ENCODE measurements at regions not wholly inside any gene's neighbourhood (a gene's known extent, or its start where the extent isn't known, plus 50 kb on each side); places are given as distances from the start of the nearest gene placed in this dataset.
"Not testable (repeated sequence)": the region's sequence is repeated elsewhere in the genome, so short reads cannot be mapped to it uniquely, and the experiment has no call there.

DNA sequence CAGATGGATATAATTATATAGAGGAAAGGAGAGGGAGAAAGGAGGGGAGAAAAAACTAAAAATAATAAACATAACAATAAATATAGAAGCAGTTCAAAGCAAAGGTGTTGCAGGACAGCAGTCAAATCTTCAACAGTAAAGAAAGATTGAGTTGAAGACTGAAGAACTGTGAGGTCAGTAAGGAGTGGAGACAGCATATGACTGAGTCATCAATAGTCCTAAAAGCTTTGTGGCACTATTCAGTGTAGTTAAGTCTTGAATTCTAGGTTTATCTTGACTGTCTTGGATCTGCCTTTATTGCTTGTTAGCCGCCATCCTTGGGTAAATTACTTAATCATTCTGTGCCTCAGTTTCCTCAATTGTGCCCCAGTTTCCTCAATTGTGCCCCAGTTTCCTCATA is 137.0 kb downstream of the MRPS30 start:
- Histone ChIP-seq H3K36me3 (no peaks in the 10 kb centered on the region), H3K27ac (no peak overlapping the region), H3K27me3 (no peaks in the 10 kb centered on the region), H3K9me3 (no peaks in the 10 kb centered on the region), H3K4me1 (no peaks in the 10 kb centered on the region), H3K4me3 (no peak overlapping the region)
- ATAC-seq (no peak), DNase-seq (no peak)
- no peak for TF ChIP-seq POLR2A (IDR thresholded peaks at IDR 0.05)
- TF ChIP-seq, protein P1, sequence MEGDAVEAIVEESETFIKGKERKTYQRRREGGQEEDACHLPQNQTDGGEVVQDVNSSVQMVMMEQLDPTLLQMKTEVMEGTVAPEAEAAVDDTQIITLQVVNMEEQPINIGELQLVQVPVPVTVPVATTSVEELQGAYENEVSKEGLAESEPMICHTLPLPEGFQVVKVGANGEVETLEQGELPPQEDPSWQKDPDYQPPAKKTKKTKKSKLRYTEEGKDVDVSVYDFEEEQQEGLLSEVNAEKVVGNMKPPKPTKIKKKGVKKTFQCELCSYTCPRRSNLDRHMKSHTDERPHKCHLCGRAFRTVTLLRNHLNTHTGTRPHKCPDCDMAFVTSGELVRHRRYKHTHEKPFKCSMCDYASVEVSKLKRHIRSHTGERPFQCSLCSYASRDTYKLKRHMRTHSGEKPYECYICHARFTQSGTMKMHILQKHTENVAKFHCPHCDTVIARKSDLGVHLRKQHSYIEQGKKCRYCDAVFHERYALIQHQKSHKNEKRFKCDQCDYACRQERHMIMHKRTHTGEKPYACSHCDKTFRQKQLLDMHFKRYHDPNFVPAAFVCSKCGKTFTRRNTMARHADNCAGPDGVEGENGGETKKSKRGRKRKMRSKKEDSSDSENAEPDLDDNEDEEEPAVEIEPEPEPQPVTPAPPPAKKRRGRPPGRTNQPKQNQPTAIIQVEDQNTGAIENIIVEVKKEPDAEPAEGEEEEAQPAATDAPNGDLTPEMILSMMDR (IDR thresholded peaks at IDR 0.05), result no peak
- 84 to 88% (median 86%) methylated on average over 1 of the region's 1 CpG for WGBS, 4 donors
- intact Hi-C loops (cut with DNase I), result no loop called here

DNA sequence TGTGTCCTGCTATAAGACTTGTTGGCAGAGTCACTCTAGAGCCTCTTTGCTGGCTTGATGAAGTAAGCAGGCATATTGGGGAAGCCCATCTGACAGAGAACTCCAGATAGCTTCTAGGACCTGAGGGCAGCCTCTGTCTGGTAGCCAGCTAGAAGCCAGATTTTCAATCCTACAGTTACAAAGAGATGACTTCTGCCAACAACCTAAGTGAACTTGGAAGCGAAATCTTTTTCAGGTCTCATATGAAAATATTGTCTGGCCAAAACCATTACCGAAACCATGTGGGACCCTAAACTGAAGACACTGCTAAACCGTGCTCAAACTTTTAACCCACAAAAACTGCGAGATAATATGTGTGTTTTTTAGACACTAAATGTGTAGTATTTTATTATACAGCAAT is 140.9 kb downstream of the MRPS30 start:
- TF ChIP-seq, protein P1 (IDR thresholded peaks at IDR 0.05), result no peak
- TF ChIP-seq POLR2A (IDR thresholded peaks at IDR 0.05), result no peak
- ATAC-seq (no peak), DNase-seq (no peak)
- intact Hi-C loops (cut with DNase I), result loop anchor here in 1 of 10 donors (10.0 kb wide), 2 partner anchors 575 to 825 kb away; no protein-coding TSS in a partner anchor
- H3K4me3 ChIP-seq, result no peak overlapping the region
- no peak overlapping the region for H3K27ac ChIP-seq
- no peaks in the 10 kb centered on the region for H3K27me3 ChIP-seq
- no peaks in the 10 kb centered on the region for H3K9me3 ChIP-seq
- H3K36me3 ChIP-seq, result no peaks in the 10 kb centered on the region
- 83 to 90% (median 88%) methylated on average over 4 of the region's 4 CpGs for WGBS, 4 donors
- no peaks in the 10 kb centered on the region for H3K4me1 ChIP-seq

DNA sequence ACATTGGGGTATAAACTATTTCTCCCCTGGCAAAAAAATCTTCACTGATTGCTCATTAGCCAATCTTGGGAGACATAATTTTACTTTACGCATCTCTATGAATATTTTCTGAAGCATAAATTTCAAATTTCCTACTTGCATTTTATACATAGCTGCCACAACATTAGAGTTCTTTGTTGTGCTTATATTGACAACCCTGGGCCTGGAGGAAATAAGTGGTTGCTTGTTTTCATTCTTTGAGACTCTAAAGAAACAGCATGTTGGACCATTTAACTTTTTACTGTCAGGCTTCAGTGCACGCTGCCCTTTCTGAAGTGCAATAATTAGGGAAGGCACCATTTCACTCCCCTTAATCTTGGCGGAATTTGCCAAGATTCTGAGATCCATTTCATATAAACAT is 142.6 kb downstream of the MRPS30 start:
- ATAC-seq (no peak), DNase-seq (no peak)
- intact Hi-C loops (cut with DNase I), result loop anchor here in 1 of 10 donors (10.0 kb wide), 2 partner anchors 573 to 823 kb away; no protein-coding TSS in a partner anchor
- H3K4me3 ChIP-seq, result no peak overlapping the region
- H3K9me3 ChIP-seq, result no peaks in the 10 kb centered on the region
- no peaks in the 10 kb centered on the region for H3K36me3 ChIP-seq
- no peaks in the 10 kb centered on the region for H3K27me3 ChIP-seq
- 84 to 89% (median 87%) methylated on average over 3 of the region's 3 CpGs for WGBS, 4 donors
- no peak overlapping the region for H3K27ac ChIP-seq
- no peak for TF ChIP-seq POLR2A (IDR thresholded peaks at IDR 0.05)
- no peaks in the 10 kb centered on the region for H3K4me1 ChIP-seq

DNA sequence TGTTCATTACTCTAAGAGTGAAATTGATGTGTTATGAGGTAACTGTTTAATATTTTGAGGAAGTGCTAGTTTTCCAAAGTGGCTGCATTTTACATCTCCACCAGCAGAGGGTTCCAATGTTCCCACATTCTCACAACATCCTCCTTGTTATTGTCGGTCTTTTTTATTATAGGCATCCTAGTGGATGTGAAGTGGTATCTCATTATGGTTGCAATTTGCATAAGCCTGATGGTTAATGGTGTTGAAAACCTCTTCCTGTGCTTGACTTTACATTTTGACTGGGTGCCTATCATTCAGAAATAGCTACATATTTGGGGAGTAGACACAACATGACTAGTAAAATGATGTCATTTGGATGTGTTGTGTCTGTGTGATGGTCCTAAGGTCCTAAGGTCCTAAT is 143.6 kb downstream of the MRPS30 start:
- Histone ChIP-seq H3K27me3 (no peaks in the 10 kb centered on the region), H3K36me3 (no peaks in the 10 kb centered on the region), H3K4me1 (no peaks in the 10 kb centered on the region), H3K27ac (no peak overlapping the region), H3K4me3 (no peak overlapping the region), H3K9me3 (no peaks in the 10 kb centered on the region)
- intact Hi-C loops (cut with DNase I), result loop anchor here in 1 of 10 donors (10.0 kb wide), 2 partner anchors 572 to 822 kb away; no protein-coding TSS in a partner anchor
- 0 to 6% (median 1%) methylated on average over 1 of the region's 1 CpG for WGBS, 4 donors
- DNase-seq (no peak), ATAC-seq (no peak)
- no peak for TF ChIP-seq POLR2A (IDR thresholded peaks at IDR 0.05)
- TF ChIP-seq, protein P1 (IDR thresholded peaks at IDR 0.05), result peak; percentile 29 to 63 (median 48)

DNA sequence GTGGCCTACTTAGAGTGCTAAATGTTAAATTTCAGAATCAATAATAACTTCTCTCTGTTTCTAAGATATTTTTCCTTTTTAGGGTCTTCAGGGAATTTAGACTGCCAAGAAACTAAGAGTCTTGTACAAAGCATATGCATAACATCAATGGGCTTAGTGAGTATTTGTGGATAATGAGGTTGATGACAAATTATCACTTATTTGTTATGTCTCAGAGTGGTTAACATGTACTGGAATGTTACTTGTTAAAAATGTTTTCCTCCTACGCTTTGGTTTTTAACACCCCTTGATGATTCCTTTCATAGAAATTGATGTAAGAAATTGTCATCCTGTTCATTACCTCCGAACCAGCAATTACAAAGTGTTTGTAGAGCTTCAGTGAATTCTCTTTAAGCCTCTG is 144.3 kb downstream of the MRPS30 start:
- H3K9me3 ChIP-seq, result no peaks in the 10 kb centered on the region
- no peaks in the 10 kb centered on the region for H3K27me3 ChIP-seq
- no peaks in the 10 kb centered on the region for H3K4me1 ChIP-seq
- 55 to 68% (median 60%) methylated on average over 2 of the region's 2 CpGs for WGBS, 4 donors
- intact Hi-C loops (cut with DNase I), result loop anchor here in 1 of 10 donors (10.0 kb wide), 2 partner anchors 572 to 822 kb away; no protein-coding TSS in a partner anchor
- H3K36me3 ChIP-seq, result no peaks in the 10 kb centered on the region
- H3K4me3 ChIP-seq, result no peak overlapping the region
- no peak overlapping the region for H3K27ac ChIP-seq
- ATAC-seq, result no peak
- no peak for DNase-seq
- no peak for TF ChIP-seq POLR2A (IDR thresholded peaks at IDR 0.05)
- TF ChIP-seq, protein P1 (IDR thresholded peaks at IDR 0.05), result no peak

DNA sequence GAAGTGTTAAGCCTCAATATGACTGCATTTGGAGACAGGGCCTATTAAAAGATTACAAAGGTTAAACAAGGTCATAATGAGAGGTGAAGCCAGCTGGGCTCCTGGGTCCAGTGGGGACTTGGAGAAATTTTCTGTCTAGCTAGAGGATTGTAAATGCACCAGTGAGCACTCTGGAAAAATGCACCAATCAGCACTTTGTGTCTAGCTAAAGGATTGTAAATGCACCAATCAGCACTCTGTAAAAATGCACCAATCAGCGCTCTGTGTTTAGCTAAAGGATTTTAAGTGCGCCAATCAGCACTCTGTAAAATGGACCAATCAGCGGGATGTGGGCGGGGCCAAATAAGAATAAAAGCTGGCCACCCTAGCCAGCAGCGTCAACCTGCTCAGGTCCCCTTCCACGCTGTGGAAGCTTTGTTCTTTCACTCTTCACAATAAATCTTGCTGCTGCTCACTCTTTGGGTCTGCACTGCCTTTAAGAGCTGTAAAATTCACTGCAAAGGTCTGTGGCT is 150.3 kb downstream of the MRPS30 start:
- DNase-seq, H3K9me3 ChIP-seq, H3K27ac ChIP-seq, H3K27me3 ChIP-seq, H3K4me1 ChIP-seq, H3K4me3 ChIP-seq, H3K36me3 ChIP-seq, ATAC-seq: not testable (repeated sequence)
- intact Hi-C loops (cut with DNase I), result loop anchor here in 1 of 10 donors (10.0 kb wide), 2 partner anchors 566 to 816 kb away; no protein-coding TSS in a partner anchor
- WGBS, 4 donors, result 91 to 94% (median 92%) methylated on average over 6 of the region's 6 CpGs

All from heart left ventricle (tissue), 16 donors.